ENCODE measurements at regions not wholly inside any gene's neighbourhood (a gene's known extent, or its start where the extent isn't known, plus 50 kb on each side); places are given as distances from the start of the nearest gene placed in this dataset.

DNA sequence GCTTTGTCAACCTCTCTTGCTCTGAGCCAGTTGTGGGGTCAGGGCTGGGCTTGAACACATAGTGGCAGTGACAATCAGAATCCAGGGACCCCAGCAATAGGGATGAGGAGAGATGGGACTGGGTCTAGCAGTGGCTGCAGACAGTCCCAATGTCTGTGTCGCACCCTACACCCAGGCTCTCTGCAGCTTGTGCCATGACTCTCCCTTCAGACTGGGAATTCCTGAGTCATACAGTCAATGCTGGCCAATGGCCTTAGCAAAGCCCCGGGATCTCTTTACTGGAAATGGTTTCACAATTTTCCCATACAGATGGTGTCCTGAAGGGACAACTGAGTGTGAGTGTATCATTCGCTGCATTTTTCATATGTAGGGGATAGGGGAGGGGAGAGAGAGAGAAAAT is 74.2 kb upstream of the CELF4 start:
- TF ChIP-seq, protein P1, sequence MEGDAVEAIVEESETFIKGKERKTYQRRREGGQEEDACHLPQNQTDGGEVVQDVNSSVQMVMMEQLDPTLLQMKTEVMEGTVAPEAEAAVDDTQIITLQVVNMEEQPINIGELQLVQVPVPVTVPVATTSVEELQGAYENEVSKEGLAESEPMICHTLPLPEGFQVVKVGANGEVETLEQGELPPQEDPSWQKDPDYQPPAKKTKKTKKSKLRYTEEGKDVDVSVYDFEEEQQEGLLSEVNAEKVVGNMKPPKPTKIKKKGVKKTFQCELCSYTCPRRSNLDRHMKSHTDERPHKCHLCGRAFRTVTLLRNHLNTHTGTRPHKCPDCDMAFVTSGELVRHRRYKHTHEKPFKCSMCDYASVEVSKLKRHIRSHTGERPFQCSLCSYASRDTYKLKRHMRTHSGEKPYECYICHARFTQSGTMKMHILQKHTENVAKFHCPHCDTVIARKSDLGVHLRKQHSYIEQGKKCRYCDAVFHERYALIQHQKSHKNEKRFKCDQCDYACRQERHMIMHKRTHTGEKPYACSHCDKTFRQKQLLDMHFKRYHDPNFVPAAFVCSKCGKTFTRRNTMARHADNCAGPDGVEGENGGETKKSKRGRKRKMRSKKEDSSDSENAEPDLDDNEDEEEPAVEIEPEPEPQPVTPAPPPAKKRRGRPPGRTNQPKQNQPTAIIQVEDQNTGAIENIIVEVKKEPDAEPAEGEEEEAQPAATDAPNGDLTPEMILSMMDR (IDR thresholded peaks at IDR 0.05; ENCODE audit: control extremely low read depth in 1 of 3, insufficient read depth in 1 of 3, low read depth in 1 of 3, low read length in 3 of 3): no peak
- no peak for TF ChIP-seq YY1 (IDR thresholded peaks at IDR 0.05; ENCODE audit: low read depth, low read length)
- no peak for TF ChIP-seq KDM5A (IDR thresholded peaks at IDR 0.05; ENCODE audit: low read length)

Data from H1 (cell line).